ENCODE measurements at regions not wholly inside any gene's neighbourhood (a gene's known extent, or its start where the extent isn't known, plus 50 kb on each side); places are given as distances from the start of the nearest gene placed in this dataset.

GRCh38 chr11:21711341-21711740, 481.5 kb upstream of the ANO5 start:
- Histone ChIP-seq H3K4me3 (replicated peaks in 1 of 3; ENCODE audit: low read depth in 2 of 3, low read length in 3 of 3) (no peak overlapping the region), H3K27me3 (ENCODE audit: control insufficient read depth in 2 of 2, insufficient read depth in 2 of 2, low read length in 2 of 2) (no peaks in the 10 kb centered on the region), H3K4me2 (replicated peaks; ENCODE audit: extremely low read depth, low read length, poor library complexity, severe bottlenecking) (no peak overlapping the region), H3K9ac (ENCODE audit: insufficient read depth, low read length, poor library complexity, severe bottlenecking) (no peak overlapping the region), H3K4me1 (ENCODE audit: control insufficient read depth in 1 of 2, insufficient read depth in 2 of 2, low read length in 2 of 2) (peaks cover 0 to 5% of the 10 kb centered on the region in 2 donors), H4K20me1 (ENCODE audit: insufficient read depth, low read length) (no peaks in the 10 kb centered on the region), H3K79me2 (ENCODE audit: insufficient read depth, low read length) (no peaks in the 10 kb centered on the region), H2AFZ (ENCODE audit: insufficient read depth, low read depth, low read length, poor library complexity, severe bottlenecking) (no peak overlapping the region), H3K36me3 (replicated peaks in 1 of 2; ENCODE audit: control insufficient read depth in 1 of 2, insufficient read depth in 2 of 2, low read length in 2 of 2) (no peaks in the 10 kb centered on the region), H3K9me3 (replicated peaks in 1 of 2; ENCODE audit: control insufficient read depth in 1 of 2, insufficient read depth in 1 of 2, low read length in 2 of 2) (no peaks in the 10 kb centered on the region), H3K27ac (ENCODE audit: low read depth in 1 of 2, low read length in 2 of 2) (no peak overlapping the region)
- no peak overlapping the region for H3K4me3 Mint-ChIP-seq
- intact Hi-C loops (cut with micrococcal nuclease) = no loop called here
- peaks cover 0 to 2% (median 0%) of the 10 kb centered on the region in 3 donors for H3K27me3 Mint-ChIP-seq (ENCODE audit: low read depth in 3 of 3)
- no peak for DNase-seq
- no peak overlapping the region for H3K27ac Mint-ChIP-seq
- peaks cover 0 to 4% (median 0%) of the 10 kb centered on the region in 7 donors for H3K9me3 Mint-ChIP-seq
- peaks cover 12% of the 10 kb centered on the region for H3K4me1 Mint-ChIP-seq
- TF ChIP-seq, protein P1, sequence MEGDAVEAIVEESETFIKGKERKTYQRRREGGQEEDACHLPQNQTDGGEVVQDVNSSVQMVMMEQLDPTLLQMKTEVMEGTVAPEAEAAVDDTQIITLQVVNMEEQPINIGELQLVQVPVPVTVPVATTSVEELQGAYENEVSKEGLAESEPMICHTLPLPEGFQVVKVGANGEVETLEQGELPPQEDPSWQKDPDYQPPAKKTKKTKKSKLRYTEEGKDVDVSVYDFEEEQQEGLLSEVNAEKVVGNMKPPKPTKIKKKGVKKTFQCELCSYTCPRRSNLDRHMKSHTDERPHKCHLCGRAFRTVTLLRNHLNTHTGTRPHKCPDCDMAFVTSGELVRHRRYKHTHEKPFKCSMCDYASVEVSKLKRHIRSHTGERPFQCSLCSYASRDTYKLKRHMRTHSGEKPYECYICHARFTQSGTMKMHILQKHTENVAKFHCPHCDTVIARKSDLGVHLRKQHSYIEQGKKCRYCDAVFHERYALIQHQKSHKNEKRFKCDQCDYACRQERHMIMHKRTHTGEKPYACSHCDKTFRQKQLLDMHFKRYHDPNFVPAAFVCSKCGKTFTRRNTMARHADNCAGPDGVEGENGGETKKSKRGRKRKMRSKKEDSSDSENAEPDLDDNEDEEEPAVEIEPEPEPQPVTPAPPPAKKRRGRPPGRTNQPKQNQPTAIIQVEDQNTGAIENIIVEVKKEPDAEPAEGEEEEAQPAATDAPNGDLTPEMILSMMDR (IDR thresholded peaks at IDR 0.05) = no peak
- WGBS (ENCODE audit: insufficient coverage) = no CpG with 5 or more reads among the region's 2 CpGs
- H3K36me3 Mint-ChIP-seq = no peaks in the 10 kb centered on the region

DNA sequence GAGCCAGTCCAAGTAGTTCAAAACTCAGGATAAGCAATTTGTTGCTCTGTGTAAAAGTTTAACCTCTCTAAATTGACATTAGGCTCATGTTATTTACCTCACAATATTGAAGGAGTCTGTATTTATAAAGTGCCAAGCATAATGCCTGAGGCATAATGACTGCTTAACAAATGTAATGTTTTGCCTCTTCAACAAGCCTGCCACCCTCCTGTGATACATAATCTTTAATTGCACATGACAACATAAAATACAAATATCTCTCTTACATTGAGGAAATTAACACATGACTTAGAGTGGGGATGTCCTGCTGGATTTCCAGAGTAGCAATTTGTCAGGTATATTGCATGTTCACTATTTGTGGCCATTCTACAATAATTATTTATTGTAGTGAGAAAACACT, 469.2 kb upstream of the ANO5 start:
- no peak overlapping the region for H3K27ac Mint-ChIP-seq
- H3K27me3 Mint-ChIP-seq (ENCODE audit: low read depth in 3 of 3) = no peaks in the 10 kb centered on the region

More for the DNA sequence above, 469.2 kb upstream of the ANO5 start:
- no peaks in the 10 kb centered on the region for H3K4me1 ChIP-seq (ENCODE audit: control insufficient read depth in 1 of 2, insufficient read depth in 2 of 2, low read length in 2 of 2)
- H3K36me3 Mint-ChIP-seq = no peaks in the 10 kb centered on the region
- no peak overlapping the region for H2AFZ ChIP-seq (ENCODE audit: insufficient read depth, low read depth, low read length, poor library complexity, severe bottlenecking)
- H3K4me2 ChIP-seq (replicated peaks; ENCODE audit: extremely low read depth, low read length, poor library complexity, severe bottlenecking) = no peak overlapping the region
- intact Hi-C loops (cut with micrococcal nuclease) = no loop called here
- H3K9ac ChIP-seq (ENCODE audit: insufficient read depth, low read length, poor library complexity, severe bottlenecking) = no peak overlapping the region
- peaks cover 0 to 2% of the 10 kb centered on the region in 2 donors for H3K9me3 ChIP-seq (replicated peaks in 1 of 2; ENCODE audit: control insufficient read depth in 1 of 2, insufficient read depth in 1 of 2, low read length in 2 of 2)
- peaks cover 0 to 5% (median under 1%) of the 10 kb centered on the region in 7 donors for H3K9me3 Mint-ChIP-seq
- TF ChIP-seq, protein P1 (IDR thresholded peaks at IDR 0.05) = no peak
- DNase-seq = no peak
- no peaks in the 10 kb centered on the region for H3K4me1 Mint-ChIP-seq
- H3K27me3 ChIP-seq (ENCODE audit: control insufficient read depth in 2 of 2, insufficient read depth in 2 of 2, low read length in 2 of 2) = no peaks in the 10 kb centered on the region
- H3K4me3 Mint-ChIP-seq = no peak overlapping the region
- H3K36me3 ChIP-seq (replicated peaks in 1 of 2; ENCODE audit: control insufficient read depth in 1 of 2, insufficient read depth in 2 of 2, low read length in 2 of 2) = no peaks in the 10 kb centered on the region
- no peak overlapping the region for H3K27ac ChIP-seq (ENCODE audit: low read depth in 1 of 2, low read length in 2 of 2)
- no peaks in the 10 kb centered on the region for H4K20me1 ChIP-seq (ENCODE audit: insufficient read depth, low read length)
- no peaks in the 10 kb centered on the region for H3K79me2 ChIP-seq (ENCODE audit: insufficient read depth, low read length)
- H3K4me3 ChIP-seq (replicated peaks in 1 of 3; ENCODE audit: low read depth in 2 of 3, low read length in 3 of 3) = no peak overlapping the region

Measured in CD14-positive monocyte (primary cell).